SKM-1 treated with dmso at 0.1 percent for 144 hours (cell line): ENCODE measurements at regions not wholly inside any gene's neighbourhood (a gene's known extent, or its start where the extent isn't known, plus 50 kb on each side); places are given as distances from the start of the nearest gene placed in this dataset.

ENCODE experiments used
- DNase-seq: peaks from one replicate; lab custom pipeline; 2025; ENCODE audit not compliant: unreplicated experiment; lab: John Stamatoyannopoulos, UW

- no peak for DNase-seq
Observed at GRCh38 chr6:88359530-88360202, 193.5 kb upstream of the CNR1 start.

GRCh38 chr6:88358846-88359245 lies 192.7 kb upstream of the CNR1 start:
- no peak for DNase-seq

GRCh38 chr6:88349511-88349910 lies 183.4 kb upstream of the CNR1 start:
- no peak for DNase-seq

GRCh38 chr6:88342336-88342735 lies 176.2 kb upstream of the CNR1 start:
- DNase-seq = no peak

GRCh38 chr6:88339761-88340160 lies 173.6 kb upstream of the CNR1 start:
- DNase-seq = no peak

- DNase-seq = no peak
Observed at GRCh38 chr6:88321306-88321705, 155.2 kb upstream of the CNR1 start.

GRCh38 chr6:88311561-88311960 lies 145.4 kb upstream of the CNR1 start:
- no peak for DNase-seq

GRCh38 chr6:88304520-88304919 lies 138.4 kb upstream of the CNR1 start:
- DNase-seq = no peak

GRCh38 chr6:88302769-88303225 lies 136.7 kb upstream of the CNR1 start:
- no peak for DNase-seq

- no peak for DNase-seq
Observed at GRCh38 chr6:88301888-88302768, 136.0 kb upstream of the CNR1 start.

GRCh38 chr6:88301256-88301655 lies 135.1 kb upstream of the CNR1 start:
- DNase-seq = no peak

GRCh38 chr6:88298066-88298845 lies 132.1 kb upstream of the CNR1 start:
- DNase-seq = no peak

GRCh38 chr6:88296694-88297093 lies 130.5 kb upstream of the CNR1 start:
- DNase-seq = no peak

- no peak for DNase-seq
Observed at GRCh38 chr6:88295663-88296062, 129.5 kb upstream of the CNR1 start.

- DNase-seq = no peak
Observed at GRCh38 chr6:88294702-88295101, 128.6 kb upstream of the CNR1 start.

GRCh38 chr6:88290411-88290810 lies 124.3 kb upstream of the CNR1 start:
- DNase-seq = no peak

GRCh38 chr6:88287696-88288095 lies 121.5 kb upstream of the CNR1 start:
- no peak for DNase-seq

- no peak for DNase-seq
Observed at GRCh38 chr6:88276331-88276730, 110.2 kb upstream of the CNR1 start.

- DNase-seq = no peak
Observed at GRCh38 chr6:88268508-88268907, 102.4 kb upstream of the CNR1 start.

GRCh38 chr6:88266126-88266525 lies 100.0 kb upstream of the CNR1 start:
- no peak for DNase-seq

GRCh38 chr6:88263591-88263990 lies 97.4 kb upstream of the CNR1 start:
- DNase-seq = peak; percentile 83

- DNase-seq = peak; percentile 40
Observed at GRCh38 chr6:88262332-88262731, 96.2 kb upstream of the CNR1 start.
